HG03439 (cell line): ENCODE measurements at regions not wholly inside any gene's neighbourhood (a gene's known extent, or its start where the extent isn't known, plus 50 kb on each side); places are given as distances from the start of the nearest gene placed in this dataset.

ENCODE experiments used
- ATAC-seq: cut with Tn5 transposase; IDR thresholded peaks from one replicate; pipeline ENCODE4 v1.9.1; 2021; ENCODE audit warnings: mild to moderate bottlenecking, moderate library complexity; ENCODE audit not compliant: unreplicated experiment

DNA sequence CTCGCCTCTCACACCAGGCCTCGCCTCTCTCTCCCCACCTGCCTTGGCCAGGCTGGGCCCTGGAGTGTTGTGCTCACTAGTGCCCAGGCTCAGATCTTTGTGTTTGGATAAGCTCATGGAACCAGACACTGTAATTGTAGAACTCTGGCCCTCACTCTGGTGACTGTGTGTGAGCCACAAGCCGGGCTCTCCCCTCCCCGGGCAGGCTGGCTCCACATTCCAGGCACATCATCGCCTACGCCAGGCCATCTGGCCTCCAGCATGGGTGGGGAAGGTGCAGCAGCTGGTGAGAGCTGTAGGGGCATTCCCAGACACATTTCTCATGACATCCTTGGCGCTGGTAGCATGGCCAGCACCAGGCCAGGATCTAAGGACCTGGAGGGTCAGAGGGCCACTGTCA is 202.3 kb downstream of the RAB11FIP4 start:
- no peak for ATAC-seq

DNA sequence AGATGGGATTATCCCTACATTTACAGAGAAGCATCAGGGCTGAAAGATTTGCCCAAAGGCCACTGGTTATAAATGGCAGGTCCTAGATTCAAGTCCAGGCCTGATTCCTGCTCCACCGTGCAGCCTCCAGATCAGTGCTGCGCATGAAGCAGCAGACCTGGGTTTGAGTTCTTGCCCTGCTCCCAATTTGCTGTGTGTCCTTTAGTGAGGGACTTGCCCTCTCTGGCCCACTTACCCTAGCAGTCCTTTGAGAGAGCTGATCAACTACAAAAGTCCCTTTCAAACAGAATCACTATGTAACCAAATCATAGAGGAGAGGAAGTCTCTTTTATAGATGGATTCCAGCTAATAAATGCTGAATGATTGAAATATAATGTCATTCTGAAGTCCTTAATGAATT is 200.4 kb downstream of the RAB11FIP4 start:
- ATAC-seq: no peak

DNA sequence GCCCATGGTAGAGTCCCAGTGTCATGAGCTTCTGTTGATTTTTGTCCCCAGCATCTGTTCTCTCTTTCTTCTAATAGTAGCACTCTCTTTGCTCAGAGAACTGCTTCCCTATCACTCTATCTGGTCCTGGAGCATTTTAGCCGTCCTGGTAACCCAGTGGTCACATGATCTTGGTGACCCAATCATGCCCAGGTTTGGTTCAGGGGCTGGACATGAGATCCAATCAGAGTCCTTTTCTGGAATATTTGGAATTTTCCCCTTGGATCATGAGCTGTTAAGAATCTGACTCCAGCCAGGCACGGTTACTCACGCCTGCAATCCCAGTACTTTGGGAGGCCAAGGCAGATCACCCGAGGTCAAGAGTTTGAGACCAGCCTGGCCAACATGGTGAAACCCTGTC is 197.0 kb downstream of the RAB11FIP4 start:
- ATAC-seq: no peak

DNA sequence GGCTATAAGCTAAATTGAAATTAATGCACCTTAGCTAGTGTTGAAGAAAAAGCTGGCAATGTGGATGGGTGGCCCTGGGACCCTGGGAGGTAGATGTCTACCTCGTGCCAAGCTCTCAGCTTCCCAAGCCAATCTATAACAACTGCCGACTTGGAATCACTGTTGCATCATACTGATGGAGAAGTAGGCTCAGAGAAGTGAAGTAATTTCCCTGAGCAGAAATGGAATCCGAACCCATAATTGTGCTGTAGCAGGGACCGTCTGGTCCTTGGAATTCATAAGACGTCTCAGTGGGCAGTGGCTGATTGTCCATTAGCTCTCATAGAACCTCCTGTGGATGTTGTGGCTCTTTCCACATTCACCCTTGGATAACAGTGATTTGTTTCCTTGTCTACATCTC is 196.6 kb downstream of the RAB11FIP4 start:
- no peak for ATAC-seq
